Keratinocyte (primary cell): ENCODE measurements at regions not wholly inside any gene's neighbourhood (a gene's known extent, or its start where the extent isn't known, plus 50 kb on each side); places are given as distances from the start of the nearest gene placed in this dataset.

Source experiments
- DNase-seq: peaks from one replicate; pipeline ENCODE4 v3.0.0-alpha.2; 2011; ENCODE audit warnings: low read depth, missing footprints, low spot score
- FAIRE-seq: peaks from 2 replicates; lab custom pipeline; 2011; peaks lifted over from hg19 to GRCh38; lab: Jason Lieb, UNC
- H2AFZ ChIP-seq: 2 replicates; pipeline ENCODE4 v1.6.0; 2012; ENCODE audit warnings: low read length, control low read depth, inconsistent platforms; ENCODE audit not compliant: control insufficient read depth
- H3K27ac ChIP-seq: 2 replicates; pipeline ENCODE4 v1.5.1; 2011; ENCODE audit warnings: low read length; ENCODE audit not compliant: control insufficient read depth, insufficient read depth
- H3K27me3 ChIP-seq: 3 replicates; pipeline ENCODE4 v1.6.0; 2011; ENCODE audit warnings: low read length; ENCODE audit not compliant: control insufficient read depth, insufficient read depth; ENCODE audit errors: extremely low read depth
- H3K36me3 ChIP-seq, 2 experiments: 2 replicates in 1 of 2; 3 replicates in 1 of 2; pipeline ENCODE4 v1.5.1; 2011; ENCODE audit warnings: low read length in 2 of 2, mild to moderate bottlenecking in 1 of 2; ENCODE audit not compliant: control insufficient read depth in 2 of 2, insufficient read depth in 2 of 2; ENCODE audit errors: extremely low read depth in 1 of 2
- H3K4me1 ChIP-seq: 3 replicates; pipeline ENCODE4 v1.5.1; 2011; ENCODE audit warnings: low read length; ENCODE audit not compliant: control insufficient read depth, insufficient read depth; ENCODE audit errors: extremely low read depth
- H3K4me2 ChIP-seq: 3 replicates; pipeline ENCODE4 v1.6.0; 2011; ENCODE audit warnings: low read depth, low read length; ENCODE audit not compliant: control insufficient read depth, insufficient read depth; ENCODE audit errors: extremely low read depth
- H3K4me3 ChIP-seq, 3 experiments: fragments of 200-600 bp in 1 of 3; sonication (generic) in 1 of 3; 2 replicates in 2 of 3; 3 replicates in 1 of 3; pipeline ENCODE4 v1.5.1; 2011 to 2016; ENCODE audit warnings: low read length in 3 of 3, mild to moderate bottlenecking in 3 of 3, control low read depth in 2 of 3, inconsistent platforms in 1 of 3, low read depth in 1 of 3, mixed read lengths in 1 of 3, mixed run types in 1 of 3, moderate library complexity in 1 of 3; ENCODE audit not compliant: control insufficient read depth in 2 of 3, insufficient read depth in 2 of 3; ENCODE audit errors: extremely low read depth in 1 of 3
- H3K79me2 ChIP-seq: 2 replicates; pipeline ENCODE4 v1.6.0; 2012; ENCODE audit warnings: low read length; ENCODE audit not compliant: control insufficient read depth, insufficient read depth
- H3K9ac ChIP-seq: 3 replicates; pipeline ENCODE4 v1.6.0; 2011; ENCODE audit warnings: low read length; ENCODE audit not compliant: control insufficient read depth, insufficient read depth; ENCODE audit errors: extremely low read depth
- H3K9me1 ChIP-seq: 3 replicates; pipeline ENCODE4 v1.6.0; 2011; ENCODE audit warnings: low read length; ENCODE audit not compliant: control insufficient read depth, insufficient read depth; ENCODE audit errors: extremely low read depth
- H3K9me3 ChIP-seq: 2 replicates; pipeline ENCODE4 v1.5.1; 2012; ENCODE audit warnings: low read depth, low read length; ENCODE audit not compliant: control insufficient read depth
- H4K20me1 ChIP-seq: 3 replicates; pipeline ENCODE4 v1.6.0; 2011; ENCODE audit warnings: low read length; ENCODE audit not compliant: control insufficient read depth, insufficient read depth; ENCODE audit errors: extremely low read depth
- EZH2 ChIP-seq: IDR thresholded peaks from one replicate; pipeline ENCODE4 v1.6.1; 2012; ENCODE audit warnings: inconsistent platforms, mild to moderate bottlenecking, low read length, moderate library complexity
- dilution Hi-C: fragments of 300-500 bp; cut with MboI; formaldehyde crosslinking; loops from one replicate; pipeline ENCODE4 v1.7.0; 2020; ENCODE audit warnings: low sequenced_read_pairs; ENCODE audit not compliant: extremely low pct_ligation_motif_present
- TF ChIP-seq, protein P1 (sequence below), 3 experiments: IDR thresholded peaks in 1 of 3; conservative IDR thresholded peaks in 1 of 3; optimal IDR thresholded peaks in 1 of 3; 2 replicates in 2 of 3; 3 replicates in 1 of 3; pipeline versions ENCODE3 to v1.5.1; 2011; ENCODE audit warnings: low read length in 3 of 3, mild to moderate bottlenecking in 3 of 3, moderate library complexity in 2 of 3, control low read depth in 1 of 3, inconsistent platforms in 1 of 3; ENCODE audit not compliant: insufficient read depth in 2 of 3; ENCODE audit errors: extremely low read depth in 1 of 3

DNA sequence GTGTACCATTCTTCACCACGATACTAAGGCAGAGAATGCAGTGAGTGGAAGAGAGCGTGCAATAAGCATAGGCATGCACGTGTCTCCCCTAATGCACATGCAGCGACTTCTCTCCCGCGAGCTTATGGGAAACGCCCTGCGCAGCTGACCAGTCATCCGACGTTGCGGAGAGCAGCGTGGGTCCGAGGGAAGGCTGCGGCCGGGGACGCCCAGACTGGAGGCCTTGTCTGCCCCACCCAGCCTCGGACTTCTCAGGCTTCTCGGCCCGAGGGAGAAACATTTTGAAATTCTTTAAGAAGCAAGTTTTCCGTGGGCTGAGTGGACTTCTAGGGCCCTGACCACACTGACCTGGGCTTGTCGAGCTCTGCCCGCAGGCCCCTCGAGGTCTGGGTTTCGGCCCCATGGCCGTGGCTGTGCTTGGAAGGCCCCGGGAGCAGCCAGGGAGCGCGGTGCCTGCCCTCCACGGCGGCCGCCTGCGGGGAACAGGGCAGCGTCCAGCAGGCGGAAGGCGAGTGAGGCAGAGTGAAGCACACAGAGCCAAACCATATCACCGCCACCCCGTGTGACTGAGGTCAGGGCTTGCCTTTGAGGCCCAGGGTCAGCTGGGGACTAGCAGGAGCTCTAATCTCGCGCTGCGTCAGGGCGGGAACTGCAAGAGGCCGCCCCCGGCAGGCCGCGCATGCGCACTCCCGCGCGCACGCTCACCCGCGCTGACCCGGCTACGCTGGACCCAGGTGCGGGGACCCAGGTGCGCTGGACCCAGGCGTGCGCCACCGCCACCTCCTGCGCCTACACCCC, 60.0 kb upstream of the IRX1 start:
- TF ChIP-seq, protein P1, sequence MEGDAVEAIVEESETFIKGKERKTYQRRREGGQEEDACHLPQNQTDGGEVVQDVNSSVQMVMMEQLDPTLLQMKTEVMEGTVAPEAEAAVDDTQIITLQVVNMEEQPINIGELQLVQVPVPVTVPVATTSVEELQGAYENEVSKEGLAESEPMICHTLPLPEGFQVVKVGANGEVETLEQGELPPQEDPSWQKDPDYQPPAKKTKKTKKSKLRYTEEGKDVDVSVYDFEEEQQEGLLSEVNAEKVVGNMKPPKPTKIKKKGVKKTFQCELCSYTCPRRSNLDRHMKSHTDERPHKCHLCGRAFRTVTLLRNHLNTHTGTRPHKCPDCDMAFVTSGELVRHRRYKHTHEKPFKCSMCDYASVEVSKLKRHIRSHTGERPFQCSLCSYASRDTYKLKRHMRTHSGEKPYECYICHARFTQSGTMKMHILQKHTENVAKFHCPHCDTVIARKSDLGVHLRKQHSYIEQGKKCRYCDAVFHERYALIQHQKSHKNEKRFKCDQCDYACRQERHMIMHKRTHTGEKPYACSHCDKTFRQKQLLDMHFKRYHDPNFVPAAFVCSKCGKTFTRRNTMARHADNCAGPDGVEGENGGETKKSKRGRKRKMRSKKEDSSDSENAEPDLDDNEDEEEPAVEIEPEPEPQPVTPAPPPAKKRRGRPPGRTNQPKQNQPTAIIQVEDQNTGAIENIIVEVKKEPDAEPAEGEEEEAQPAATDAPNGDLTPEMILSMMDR (optimal IDR thresholded peaks at IDR 0.05 in 1 of 3, IDR thresholded peaks at IDR 0.05 in 1 of 3, conservative IDR thresholded peaks at IDR 0.05 in 1 of 3; ENCODE audit: extremely low read depth in 1 of 3, insufficient read depth in 2 of 3, low read length in 3 of 3), result no peak
- TF ChIP-seq EZH2, result no peak
- dilution Hi-C loops, result no loop called here
- no peaks in the 10 kb centered on the region for H3K79me2 ChIP-seq
- H3K9me1 ChIP-seq, result no peaks in the 10 kb centered on the region
- no peak overlapping the region for H3K4me2 ChIP-seq
- H2AFZ ChIP-seq, result no peak overlapping the region
- H3K4me1 ChIP-seq, result no peaks in the 10 kb centered on the region
- DNase-seq, result no peak
- H3K9me3 ChIP-seq, result no peaks in the 10 kb centered on the region
- no peaks in the 10 kb centered on the region for H3K27me3 ChIP-seq
- no peak overlapping the region for H3K4me3 ChIP-seq
- no peaks in the 10 kb centered on the region for H4K20me1 ChIP-seq
- no peak overlapping the region for H3K9ac ChIP-seq
- FAIRE-seq, result no peak
- no peaks in the 10 kb centered on the region for H3K36me3 ChIP-seq
- no peak overlapping the region for H3K27ac ChIP-seq

DNA sequence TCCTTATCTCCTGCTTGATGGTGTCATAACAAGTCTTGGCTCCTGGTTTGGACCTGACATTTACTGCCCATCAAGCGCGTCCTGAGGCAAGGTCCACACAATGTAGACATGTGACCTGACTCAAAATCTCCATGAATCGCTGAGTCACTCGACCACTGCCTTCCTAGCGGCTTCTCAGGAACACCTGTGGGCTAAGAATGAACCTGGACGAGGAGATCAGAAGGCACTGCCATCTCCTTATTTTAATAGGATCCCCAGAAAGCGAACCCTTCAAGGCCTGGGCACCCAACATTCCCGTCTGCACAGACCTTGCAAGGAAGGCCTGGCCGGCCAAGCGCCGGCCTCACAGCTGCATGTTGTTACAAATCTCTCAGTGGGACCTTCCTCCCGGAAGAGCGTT, 60.6 kb upstream of the IRX1 start:
- dilution Hi-C loops, result no loop called here
- no peak for TF ChIP-seq EZH2
- TF ChIP-seq, protein P1 (optimal IDR thresholded peaks at IDR 0.05 in 1 of 3, IDR thresholded peaks at IDR 0.05 in 1 of 3, conservative IDR thresholded peaks at IDR 0.05 in 1 of 3; ENCODE audit: extremely low read depth in 1 of 3, insufficient read depth in 2 of 3, low read length in 3 of 3), result no peak

More for the DNA sequence above, 60.6 kb upstream of the IRX1 start:
- Histone ChIP-seq H3K4me2 (no peak overlapping the region), H3K4me1 (no peaks in the 10 kb centered on the region), H3K9ac (no peak overlapping the region), H3K9me1 (no peaks in the 10 kb centered on the region), H3K36me3 (no peaks in the 10 kb centered on the region), H4K20me1 (no peaks in the 10 kb centered on the region), H3K4me3 (no peak overlapping the region), H3K79me2 (no peaks in the 10 kb centered on the region), H3K9me3 (no peaks in the 10 kb centered on the region), H3K27me3 (no peaks in the 10 kb centered on the region), H2AFZ (no peak overlapping the region), H3K27ac (no peak overlapping the region)
- DNase-seq (no peak), FAIRE-seq (no peak)
